ENCODE measurements at regions not wholly inside any gene's neighbourhood (a gene's known extent, or its start where the extent isn't known, plus 50 kb on each side); places are given as distances from the start of the nearest gene placed in this dataset.

- TF ChIP-seq CTCF (IDR thresholded peaks at IDR 0.05; ENCODE audit: low read depth, low read length, poor library complexity, severe bottlenecking) (no peak), EZH2phosphoT487 (IDR thresholded peaks at IDR 0.05; ENCODE audit: borderline replicate concordance, low read length) (no peak)
Observed at GRCh38 chr1:98393719-98394118, 267.8 kb upstream of the SNX7 start.

Data from DOHH2 (cell line).